ENCODE measurements at regions not wholly inside any gene's neighbourhood (a gene's known extent, or its start where the extent isn't known, plus 50 kb on each side); places are given as distances from the start of the nearest gene placed in this dataset.

- TF ChIP-seq CTCF (IDR thresholded peaks at IDR 0.05) (no peak), MAX (IDR thresholded peaks at IDR 0.05) (no peak), ESRRA (IDR thresholded peaks at IDR 0.05; ENCODE audit: borderline replicate concordance, low read length) (no peak), EP300 (IDR thresholded peaks at IDR 0.05) (no peak), USF2 (IDR thresholded peaks at IDR 0.05) (no peak), BHLHE40 (IDR thresholded peaks at IDR 0.05; ENCODE audit: low read depth, low read length) (no peak), NR3C1 (IDR thresholded peaks at IDR 0.05) (no peak), POLR2A (IDR thresholded peaks at IDR 0.05; ENCODE audit: low read length) (no peak), ZFP36 (IDR thresholded peaks at IDR 0.05; ENCODE audit: borderline replicate concordance, partially characterized antibody) (no peak), ELK1 (IDR thresholded peaks at IDR 0.05; ENCODE audit: low read depth, low read length) (no peak), POLR2AphosphoS2 (conservative IDR thresholded peaks at IDR 0.05; ENCODE audit: low read length) (no peak)
Measured at GRCh38 chr16:77618951-77619350, 103.4 kb upstream of the NUDT7 start.
